ENCODE measurements at regions not wholly inside any gene's neighbourhood (a gene's known extent, or its start where the extent isn't known, plus 50 kb on each side); places are given as distances from the start of the nearest gene placed in this dataset.

GRCh38 chr14:96737881-96738280, 59.3 kb upstream of the VRK1 start:
- no peak for TF ChIP-seq MBD1 (CRISPR knock-in tag; IDR thresholded peaks at IDR 0.05)
- no peak for TF ChIP-seq ZNF24 (IDR thresholded peaks at IDR 0.05)
- no peak for TF ChIP-seq CTCF (IDR thresholded peaks at IDR 0.05 in 2 of 3, conservative IDR thresholded peaks at IDR 0.05 in 1 of 3; ENCODE audit: insufficient read depth in 2 of 3, low read depth in 1 of 3, low read length in 3 of 3)
- no peak for TF ChIP-seq ZNF274 (IDR thresholded peaks at IDR 0.05; ENCODE audit: borderline replicate concordance, low read depth, low read length)
- TF ChIP-seq KAT2B (IDR thresholded peaks at IDR 0.05; ENCODE audit: low read depth, low read length): no peak

All from K562 (cell line).